Gastrocnemius medialis (tissue), 4 donors: ENCODE measurements at regions not wholly inside any gene's neighbourhood (a gene's known extent, or its start where the extent isn't known, plus 50 kb on each side); places are given as distances from the start of the nearest gene placed in this dataset.
"Not testable (repeated sequence)": the region's sequence is repeated elsewhere in the genome, so short reads cannot be mapped to it uniquely, and the experiment has no call there.

ENCODE experiments used
- CTCF ChIP-seq, 5 experiments: fragments of 450-650 bp in 3 of 5; fragments of 200-600 bp in 2 of 5; sonication (generic) in 2 of 5; IDR thresholded peaks in 4 of 5; conservative IDR thresholded peaks in 1 of 5; 1 replicate in 4 of 5; 2 replicates in 1 of 5; pipeline ENCODE4 v1.5.1; 2016 to 2019; ENCODE audit warnings: antibody characterized with exemption in 5 of 5, mild to moderate bottlenecking in 3 of 5, moderate library complexity in 3 of 5
- POLR2A ChIP-seq, 2 donors: fragments of 450-650 bp; IDR thresholded peaks; one replicate each; pipeline ENCODE4 v1.6.1; 2017; ENCODE audit warnings: antibody characterized with exemption in 2 of 2, mild to moderate bottlenecking in 2 of 2, moderate library complexity in 2 of 2

- not testable (repeated sequence) for TF ChIP-seq CTCF (IDR thresholded peaks at IDR 0.05 in 4 of 5, conservative IDR thresholded peaks at IDR 0.05 in 1 of 5); POLR2A (IDR thresholded peaks at IDR 0.05)
Measured at GRCh38 chr4:188977232-188977631, 838.0 kb downstream of the TRIML1 start.
